Esophagus (tissue), 2 donors: ENCODE measurements at regions not wholly inside any gene's neighbourhood (a gene's known extent, or its start where the extent isn't known, plus 50 kb on each side); places are given as distances from the start of the nearest gene placed in this dataset.
A peak's percentile ranks its signal among the peaks of the same experiment; 100 is the strongest.

Experiments
- H3K27ac ChIP-seq, 2 donors: one replicate each; pipeline ENCODE4 v1.5.1; 2013; ENCODE audit warnings: low read depth in 2 of 2, mild to moderate bottlenecking in 2 of 2, inconsistent platforms in 1 of 2, low read length in 1 of 2, moderate library complexity in 1 of 2
- H3K27me3 ChIP-seq, 2 donors: one replicate each; pipeline ENCODE4 v1.6.1; 2013; ENCODE audit warnings: low read length in 2 of 2, control low read depth in 1 of 2, mild to moderate bottlenecking in 1 of 2; ENCODE audit not compliant: insufficient read depth in 2 of 2, control insufficient read depth in 1 of 2
- H3K36me3 ChIP-seq, 2 donors: one replicate each; pipeline ENCODE4 v1.6.1; 2013; ENCODE audit warnings: low read length in 1 of 2; ENCODE audit not compliant: control insufficient read depth in 2 of 2, insufficient read depth in 2 of 2
- H3K4me1 ChIP-seq, 2 donors: one replicate each; pipeline ENCODE4 v1.6.1; 2013; ENCODE audit warnings: low read length in 1 of 2; ENCODE audit not compliant: control insufficient read depth in 2 of 2, insufficient read depth in 2 of 2
- H3K4me3 ChIP-seq, 2 donors: one replicate each; pipeline ENCODE4 v1.5.1; 2013; ENCODE audit warnings: low read length in 2 of 2, mild to moderate bottlenecking in 2 of 2, low read depth in 1 of 2, moderate library complexity in 1 of 2
- H3K9me3 ChIP-seq, 2 donors: one replicate each; pipeline ENCODE4 v1.6.1; 2013; ENCODE audit warnings: mild to moderate bottlenecking in 2 of 2, low read depth in 1 of 2, low read length in 1 of 2, moderate library complexity in 1 of 2; ENCODE audit not compliant: control insufficient read depth in 2 of 2, insufficient read depth in 1 of 2
- WGBS, 2 donors: extraction: QIAGEN DNeasy Blood & Tissue Kit; methylation state at CpG; one replicate each; pipeline ENCODE4 v1.1.7; 2013; 5-methylcytosine and 5-hydroxymethylcytosine counted together
- donor health status: healthy with polysubstance abuse.
- donor health status: Bipolar disorder and iron deficiency.

DNA sequence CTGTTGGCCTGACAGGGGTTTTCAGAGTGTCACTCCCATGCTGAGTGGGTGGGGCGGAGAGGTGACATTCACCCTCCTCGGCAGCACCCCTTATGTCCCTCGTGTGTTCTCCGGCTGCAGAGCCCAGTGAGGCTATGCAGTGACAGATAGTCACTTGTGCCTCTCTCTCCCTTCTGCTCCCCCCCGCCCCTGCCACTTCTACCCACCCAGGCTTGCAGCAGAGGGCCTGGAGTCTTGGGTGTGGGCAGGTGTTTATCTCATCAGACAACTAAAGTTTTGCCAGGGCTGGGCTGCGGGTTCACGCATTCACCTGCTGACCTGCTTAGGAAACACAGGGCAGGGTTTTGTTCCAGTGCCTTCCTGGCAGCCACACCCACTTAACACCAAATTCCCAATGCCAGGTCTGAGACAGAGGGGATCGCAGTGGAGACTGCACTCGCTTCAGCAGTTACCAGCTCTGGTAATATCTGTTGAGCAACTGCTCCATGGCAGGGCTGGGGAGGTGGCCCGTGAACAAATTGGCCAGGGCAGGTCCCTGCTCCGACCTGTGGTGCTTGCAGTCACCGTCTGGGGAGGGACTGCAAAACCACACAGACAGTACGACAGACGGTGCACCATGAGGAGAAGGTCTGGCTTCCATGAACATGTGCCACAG lies 50.5 kb upstream of the ADA2 start:
- H3K4me1 ChIP-seq: peaks cover 2 to 8% of the 10 kb centered on the region in 2 donors
- no peaks in the 10 kb centered on the region for H3K9me3 ChIP-seq
- no peaks in the 10 kb centered on the region for H3K36me3 ChIP-seq
- WGBS, 2 donors: 43 to 50% methylated on average over 14 of the region's 14 CpGs
- H3K27ac ChIP-seq: peak overlapping the region in 1 of 2 donors; percentile 16
- no peaks in the 10 kb centered on the region for H3K27me3 ChIP-seq
- H3K4me3 ChIP-seq: no peak overlapping the region

DNA sequence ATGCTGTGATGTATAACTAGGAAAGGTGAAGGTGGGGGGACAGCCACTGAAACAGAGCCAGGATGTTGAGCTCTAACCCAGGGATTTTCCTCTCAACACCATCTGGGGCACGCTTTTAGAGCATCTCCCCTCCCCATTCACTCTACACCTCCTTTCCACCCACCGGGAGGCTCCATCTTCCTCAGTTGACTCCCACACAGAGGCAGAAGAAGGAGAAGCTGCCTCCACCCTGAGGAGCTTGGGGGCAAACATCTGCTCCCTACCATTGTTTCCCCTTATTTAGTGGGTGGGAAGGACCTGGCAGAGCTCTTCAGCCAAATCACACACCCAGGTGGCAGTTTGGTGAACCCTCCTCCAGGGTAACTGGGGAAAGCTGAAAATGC lies 50.0 kb upstream of the ADA2 start:
- Histone ChIP-seq H3K27ac (peak overlapping the region in 1 of 2 donors; percentile 16), H3K4me3 (no peak overlapping the region), H3K36me3 (no peaks in the 10 kb centered on the region), H3K27me3 (no peaks in the 10 kb centered on the region), H3K9me3 (no peaks in the 10 kb centered on the region), H3K4me1 (peaks cover 2 to 8% of the 10 kb centered on the region in 2 donors)
- 42 to 87% methylated on average over 2 of the region's 2 CpGs for WGBS, 2 donors
